K562 (cell line): ENCODE measurements at regions not wholly inside any gene's neighbourhood (a gene's known extent, or its start where the extent isn't known, plus 50 kb on each side); places are given as distances from the start of the nearest gene placed in this dataset.

ENCODE experiments used
- ATAC-seq: fragments of 200-7000 bp; cut with Tn5 transposase; 3 replicates; pipeline ENCODE4 v1.9.1; 2020; ENCODE audit warnings: moderate library complexity
- BruUV-seq: library from RNA; stranded (reverse); fragments of 400-500 nt; replicated peaks from 2 replicates; lab custom pipeline; 2021; lab: Mats Ljungman, UMichigan
- CTCF ChIA-PET: fragments of 300-600 bp; formaldehyde crosslinking; extraction: SDS; loops from one replicate; lab custom pipeline; 2021; ENCODE audit warnings: low intra/inter-chr PET ratio; lab: Yijun Ruan, JAX
- POLR2A ChIA-PET: fragments of 300-600, 350-650 bp; sonication (Branson Sonifier 250); formaldehyde crosslinking; extraction: SDS; loops from one replicate; lab custom pipeline; 2021; ENCODE audit warnings: antibody characterized with exemption, inconsistent platforms; lab: Yijun Ruan, JAX
- DNase-seq, 4 experiments: peaks; one replicate each; pipeline versions ENCODE4 v3.0.0 to v3.0.0-alpha.2; 2011 to 2018; ENCODE audit warnings: low spot score in 3 of 4, mixed read lengths in 3 of 4; ENCODE audit errors: extremely low read depth in 1 of 4
- FAIRE-seq: peaks from 2 replicates; lab custom pipeline; 2011; peaks lifted over from hg19 to GRCh38; lab: Jason Lieb, UNC
- H2AFZ ChIP-seq: 2 replicates; pipeline ENCODE4 v1.6.0; 2011; ENCODE audit warnings: low read depth, low read length, control low read depth, inconsistent platforms
- H3K27ac ChIP-seq: fragments of 200-600 bp; 3 replicates; pipeline ENCODE4 v1.8.0; 2011; ENCODE audit warnings: low read depth, mild to moderate bottlenecking, control low read depth, inconsistent platforms, low read length, moderate library complexity, mixed read lengths; ENCODE audit errors: extremely low read depth
- H3K27me3 ChIP-seq, 2 experiments: fragments of 300-600 bp in 1 of 2; 2 replicates in 1 of 2; 3 replicates in 1 of 2; pipeline versions ENCODE4 v1.6.0 to v1.8.0; 2011; ENCODE audit warnings: inconsistent platforms in 2 of 2, low read length in 2 of 2, mild to moderate bottlenecking in 1 of 2, mixed read lengths in 1 of 2, moderate library complexity in 1 of 2; ENCODE audit not compliant: control insufficient read depth in 2 of 2, insufficient read depth in 2 of 2
- H3K36me3 ChIP-seq: fragments of 300-600 bp; 3 replicates; pipeline ENCODE4 v1.8.0; 2011; ENCODE audit warnings: mild to moderate bottlenecking, low read length, inconsistent platforms; ENCODE audit not compliant: control insufficient read depth, insufficient read depth
- H3K4me1 ChIP-seq, 2 experiments: fragments of 200-600 bp in 1 of 2; replicated peaks in 1 of 2; 2 replicates in 1 of 2; 3 replicates in 1 of 2; pipeline versions ENCODE4 v1.5.1 to v1.8.0; 2011; ENCODE audit warnings: inconsistent platforms in 2 of 2, low read length in 2 of 2, mild to moderate bottlenecking in 1 of 2, mixed read lengths in 1 of 2, moderate library complexity in 1 of 2; ENCODE audit not compliant: control insufficient read depth in 2 of 2, insufficient read depth in 2 of 2
- H3K4me2 ChIP-seq: 2 replicates; pipeline ENCODE4 v1.6.1; 2011; ENCODE audit warnings: low read length, control low read depth, inconsistent platforms, mixed read lengths; ENCODE audit not compliant: insufficient read depth
- H3K4me3 ChIP-seq: fragments of 200-600 bp; sonication (generic), shearing (Covaris generic); 2 replicates; pipeline ENCODE4 v1.5.1; 2016; ENCODE audit warnings: control low read depth, inconsistent platforms
- H3K79me2 ChIP-seq: fragments of 200-600 bp; 3 replicates; pipeline ENCODE4 v1.8.0; 2011; ENCODE audit warnings: low read length, inconsistent platforms; ENCODE audit not compliant: control insufficient read depth, insufficient read depth
- H3K9ac ChIP-seq, 2 experiments: 2 replicates each; pipeline versions ENCODE4 v1.6.0 to v1.6.1; 2011; ENCODE audit warnings: low read depth in 2 of 2, low read length in 2 of 2, control low read depth in 1 of 2, inconsistent platforms in 1 of 2, mild to moderate bottlenecking in 1 of 2, mixed read lengths in 1 of 2; ENCODE audit not compliant: insufficient read depth in 1 of 2
- H3K9me1 ChIP-seq: one replicate; pipeline ENCODE4 v1.6.0; 2011; ENCODE audit warnings: inconsistent platforms, mild to moderate bottlenecking, low read length, moderate library complexity; ENCODE audit not compliant: control insufficient read depth, insufficient read depth
- H3K9me3 ChIP-seq: replicated peaks from 2 replicates; pipeline ENCODE4 v1.5.1; 2011; ENCODE audit warnings: low read depth, low read length, inconsistent platforms; ENCODE audit not compliant: control insufficient read depth, insufficient read depth
- H4K20me1 ChIP-seq: replicated peaks from 2 replicates; pipeline ENCODE4 v1.6.1; 2011; ENCODE audit warnings: low read length, inconsistent platforms, mixed read lengths; ENCODE audit not compliant: control insufficient read depth, insufficient read depth
- ASH1L ChIP-seq: fragments of 450-650 bp; IDR thresholded peaks from 2 replicates; pipeline ENCODE4 v1.6.1; 2018; ENCODE audit warnings: borderline replicate concordance, mild to moderate bottlenecking, low read depth; ENCODE audit not compliant: partially characterized antibody
- CEBPG ChIP-seq, 3 experiments: fragments of 200-800 bp in 1 of 3; sonication (Bioruptor generic) in 1 of 3; sonication (generic) in 1 of 3; formaldehyde crosslinking in 1 of 3; IDR thresholded peaks in 2 of 3; conservative IDR thresholded peaks in 1 of 3; 2 replicates each; pipeline versions ENCODE4 v1.6.1 to v1.8.0; 2016 to 2022; ENCODE audit warnings: missing compliant biosample characterization in 2 of 3, missing genetic modification characterization in 2 of 3, mild to moderate bottlenecking in 1 of 3, missing genetic modification reagents in 1 of 3
- CREBBP ChIP-seq: IDR thresholded peaks from one replicate; pipeline ENCODE4 v1.6.1; 2012; ENCODE audit warnings: low read depth, mild to moderate bottlenecking, control low read depth, inconsistent platforms, low read length
- HSF4 ChIP-seq: fragments of 250-450 bp; sonication (Bioruptor Pico); IDR thresholded peaks from 2 replicates; pipeline ENCODE4 v2.1.2; 2022; ENCODE audit warnings: mild to moderate bottlenecking, moderate library complexity, borderline replicate concordance
- KDM5B ChIP-seq: fragments of 200-600 bp; sonication (generic); IDR thresholded peaks from 2 replicates; pipeline ENCODE4 v1.6.1; 2012; ENCODE audit warnings: low read depth, mild to moderate bottlenecking, moderate library complexity, low read length, control low read depth, inconsistent platforms; ENCODE audit not compliant: insufficient replicate concordance
- MAFF ChIP-seq: IDR thresholded peaks from 2 replicates; pipeline ENCODE4 v1.6.1; 2012; ENCODE audit warnings: low read length, improper control_type of control experiment
- MYNN ChIP-seq, 2 experiments: sonication (generic); formaldehyde crosslinking in 1 of 2; IDR thresholded peaks; 2 replicates each; pipeline versions ENCODE4 v1.5.0 to v1.6.1; 2016 to 2020; ENCODE audit warnings: antibody characterized with exemption in 1 of 2, missing genetic modification reagents in 1 of 2
- NR1H2 ChIP-seq: sonication (generic); formaldehyde crosslinking; IDR thresholded peaks from 2 replicates; pipeline ENCODE4 v1.4.0; 2020; ENCODE audit warnings: mild to moderate bottlenecking, missing genetic modification reagents
- RCOR1 ChIP-seq, 2 experiments: IDR thresholded peaks; 2 replicates each; pipeline ENCODE4 v1.6.1; 2012; ENCODE audit warnings: low read depth in 2 of 2, low read length in 2 of 2, borderline replicate concordance in 1 of 2, improper control_type of control experiment in 1 of 2
- TGIF2 ChIP-seq: sonication (generic); formaldehyde crosslinking; IDR thresholded peaks from 2 replicates; pipeline ENCODE4 v1.8.1; 2022; ENCODE audit warnings: mild to moderate bottlenecking, missing genetic modification reagents, moderate library complexity
- ZBTB17 ChIP-seq: fragments of 450-650 bp; formaldehyde crosslinking; IDR thresholded peaks from 2 replicates; pipeline ENCODE4 v1.4.0; 2020; ENCODE audit warnings: mild to moderate bottlenecking
- ZNF197 ChIP-seq: fragments of 200-800 bp; sonication (Bioruptor generic); IDR thresholded peaks from 2 replicates; pipeline ENCODE4 v1.6.1; 2016; ENCODE audit warnings: low read depth, missing genetic modification characterization, missing compliant biosample characterization
- ZNF785 ChIP-seq: fragments of 250-450 bp; sonication (Bioruptor Pico); IDR thresholded peaks from 2 replicates; pipeline ENCODE4 v1.4.0; 2020; ENCODE audit warnings: mild to moderate bottlenecking
- WGBS: fragments of 100-300 bp; shearing (Covaris generic); methylation state at CpG from one replicate; pipeline ENCODE4 v1.1.6; 2016; ENCODE audit warnings: low coverage, mixed read lengths; ENCODE audit not compliant: insufficient coverage; ENCODE audit errors: missing lambda C conversion rate; 5-methylcytosine and 5-hydroxymethylcytosine counted together
- in situ Hi-C: fragments of 300-500 bp; cut with MboI; formaldehyde crosslinking; loops from 4 replicates; pipeline ENCODE4 v1.15.0; 2018; ENCODE audit warnings: inconsistent platforms, mixed read lengths
- intact Hi-C: fragments of 100-400 bp; cut with micrococcal nuclease; formaldehyde crosslinking; loops from 2 replicates; pipeline ENCODE4 v1.14.2; 2022
- TF ChIP-seq, protein P1 (sequence below): sonication (generic); formaldehyde crosslinking; IDR thresholded peaks from 2 replicates; pipeline ENCODE4 v1.8.0; 2022; ENCODE audit warnings: mild to moderate bottlenecking, missing genetic modification reagents
- TF ChIP-seq, protein P2 (sequence below): IDR thresholded peaks from 2 replicates; pipeline ENCODE4 v1.6.1; 2012; ENCODE audit warnings: low read depth, low read length, improper control_type of control experiment, borderline replicate concordance
- TF ChIP-seq, protein P3 (sequence below): IDR thresholded peaks from 2 replicates; pipeline ENCODE4 v1.6.1; 2011; ENCODE audit warnings: borderline replicate concordance, low read depth, mild to moderate bottlenecking, moderate library complexity, low read length; ENCODE audit not compliant: insufficient read depth, poor library complexity, severe bottlenecking

DNA sequence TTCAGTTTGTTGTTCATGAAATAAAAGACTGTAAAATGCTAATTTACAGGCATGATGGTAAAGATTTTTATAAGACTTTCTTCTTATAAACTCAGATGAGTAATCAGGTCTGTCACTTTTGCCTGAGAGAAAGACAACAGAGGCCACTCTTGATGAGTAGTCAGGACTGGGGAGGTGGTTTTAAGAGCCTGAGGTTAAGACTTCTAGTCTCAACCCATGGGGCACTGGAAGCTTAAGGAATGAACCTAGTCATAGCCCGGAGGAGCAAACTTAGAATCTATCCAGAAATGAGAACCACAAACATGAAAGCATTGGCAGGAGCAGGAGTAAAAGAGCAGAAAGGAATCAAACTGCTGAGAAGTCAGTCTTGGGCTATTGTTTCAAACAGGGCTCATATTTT, 846.3 kb upstream of the ARPP21 start:
- DNase-seq = no peak
- ATAC-seq = no peak
- TF ChIP-seq NR1H2 (CRISPR knock-in tag) = no peak
- TF ChIP-seq MAFF = no peak
- no peak for TF ChIP-seq RCOR1 (IDR thresholded peaks at IDR 0.05; ENCODE audit: borderline replicate concordance in 1 of 2, low read depth in 2 of 2, low read length in 2 of 2)
- no peak for TF ChIP-seq MYNN (IDR thresholded peaks at IDR 0.05)
- no peak for TF ChIP-seq MYNN (CRISPR knock-in tag; IDR thresholded peaks at IDR 0.05)
- TF ChIP-seq, protein P1, sequence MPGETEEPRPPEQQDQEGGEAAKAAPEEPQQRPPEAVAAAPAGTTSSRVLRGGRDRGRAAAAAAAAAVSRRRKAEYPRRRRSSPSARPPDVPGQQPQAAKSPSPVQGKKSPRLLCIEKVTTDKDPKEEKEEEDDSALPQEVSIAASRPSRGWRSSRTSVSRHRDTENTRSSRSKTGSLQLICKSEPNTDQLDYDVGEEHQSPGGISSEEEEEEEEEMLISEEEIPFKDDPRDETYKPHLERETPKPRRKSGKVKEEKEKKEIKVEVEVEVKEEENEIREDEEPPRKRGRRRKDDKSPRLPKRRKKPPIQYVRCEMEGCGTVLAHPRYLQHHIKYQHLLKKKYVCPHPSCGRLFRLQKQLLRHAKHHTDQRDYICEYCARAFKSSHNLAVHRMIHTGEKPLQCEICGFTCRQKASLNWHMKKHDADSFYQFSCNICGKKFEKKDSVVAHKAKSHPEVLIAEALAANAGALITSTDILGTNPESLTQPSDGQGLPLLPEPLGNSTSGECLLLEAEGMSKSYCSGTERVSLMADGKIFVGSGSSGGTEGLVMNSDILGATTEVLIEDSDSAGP (CRISPR knock-in tag) = no peak
- no peak for TF ChIP-seq TGIF2 (CRISPR knock-in tag)
- TF ChIP-seq CEBPG (CRISPR knock-in tag; IDR thresholded peaks at IDR 0.05) = no peak
- no peak for TF ChIP-seq CEBPG (tag; conservative IDR thresholded peaks at IDR 0.05 in 1 of 2, IDR thresholded peaks at IDR 0.05 in 1 of 2)
- no peak for TF ChIP-seq ZNF785 (CRISPR knock-in tag)
- TF ChIP-seq KDM5B = no peak
- TF ChIP-seq ASH1L = no peak
- TF ChIP-seq ZBTB17 (CRISPR knock-in tag) = no peak
- no peak for TF ChIP-seq ZNF197
- TF ChIP-seq CREBBP = no peak
- no peak for TF ChIP-seq HSF4 (CRISPR knock-in tag)
- TF ChIP-seq, protein P2, sequence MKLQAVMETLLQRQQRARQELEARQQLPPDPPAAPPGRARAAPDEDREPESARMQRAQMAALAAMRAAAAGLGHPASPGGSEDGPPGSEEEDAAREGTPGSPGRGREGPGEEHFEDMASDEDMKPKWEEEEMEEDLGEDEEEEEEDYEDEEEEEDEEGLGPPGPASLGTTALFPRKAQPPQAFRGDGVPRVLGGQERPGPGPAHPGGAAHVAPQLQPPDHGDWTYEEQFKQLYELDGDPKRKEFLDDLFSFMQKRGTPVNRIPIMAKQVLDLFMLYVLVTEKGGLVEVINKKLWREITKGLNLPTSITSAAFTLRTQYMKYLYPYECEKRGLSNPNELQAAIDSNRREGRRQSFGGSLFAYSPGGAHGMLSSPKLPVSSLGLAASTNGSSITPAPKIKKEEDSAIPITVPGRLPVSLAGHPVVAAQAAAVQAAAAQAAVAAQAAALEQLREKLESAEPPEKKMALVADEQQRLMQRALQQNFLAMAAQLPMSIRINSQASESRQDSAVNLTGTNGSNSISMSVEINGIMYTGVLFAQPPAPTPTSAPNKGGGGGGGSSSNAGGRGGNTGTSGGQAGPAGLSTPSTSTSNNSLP = no peak
- TF ChIP-seq, protein P3, sequence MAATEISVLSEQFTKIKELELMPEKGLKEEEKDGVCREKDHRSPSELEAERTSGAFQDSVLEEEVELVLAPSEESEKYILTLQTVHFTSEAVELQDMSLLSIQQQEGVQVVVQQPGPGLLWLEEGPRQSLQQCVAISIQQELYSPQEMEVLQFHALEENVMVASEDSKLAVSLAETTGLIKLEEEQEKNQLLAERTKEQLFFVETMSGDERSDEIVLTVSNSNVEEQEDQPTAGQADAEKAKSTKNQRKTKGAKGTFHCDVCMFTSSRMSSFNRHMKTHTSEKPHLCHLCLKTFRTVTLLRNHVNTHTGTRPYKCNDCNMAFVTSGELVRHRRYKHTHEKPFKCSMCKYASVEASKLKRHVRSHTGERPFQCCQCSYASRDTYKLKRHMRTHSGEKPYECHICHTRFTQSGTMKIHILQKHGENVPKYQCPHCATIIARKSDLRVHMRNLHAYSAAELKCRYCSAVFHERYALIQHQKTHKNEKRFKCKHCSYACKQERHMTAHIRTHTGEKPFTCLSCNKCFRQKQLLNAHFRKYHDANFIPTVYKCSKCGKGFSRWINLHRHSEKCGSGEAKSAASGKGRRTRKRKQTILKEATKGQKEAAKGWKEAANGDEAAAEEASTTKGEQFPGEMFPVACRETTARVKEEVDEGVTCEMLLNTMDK = no peak

More for the DNA sequence above, 846.3 kb upstream of the ARPP21 start:
- no peaks in the 10 kb centered on the region for H3K79me2 ChIP-seq
- H3K36me3 ChIP-seq = no peaks in the 10 kb centered on the region
- no peak overlapping the region for H3K4me2 ChIP-seq
- H3K27me3 ChIP-seq = no peaks in the 10 kb centered on the region
- no peaks in the 10 kb centered on the region for H4K20me1 ChIP-seq
- peak; percentile 11 for FAIRE-seq
- no TSS peak for BruUV-seq
- no peaks in the 10 kb centered on the region for H3K9me3 ChIP-seq
- H3K4me1 ChIP-seq = no peaks in the 10 kb centered on the region
- H3K27ac ChIP-seq = no peak overlapping the region
- H3K4me3 ChIP-seq = no peak overlapping the region
- POLR2A ChIA-PET = no interaction called here
- H2AFZ ChIP-seq = no peak overlapping the region
- H3K9me1 ChIP-seq = no peaks in the 10 kb centered on the region
- intact Hi-C loops = no loop called here
- H3K9ac ChIP-seq = no peak overlapping the region
- WGBS = 0% methylated on average over 1 of the region's 1 CpG
- in situ Hi-C loops = no loop called here
- CTCF ChIA-PET = no interaction called here
